ENCODE measurements at regions not wholly inside any gene's neighbourhood (a gene's known extent, or its start where the extent isn't known, plus 50 kb on each side); places are given as distances from the start of the nearest gene placed in this dataset.

DNA sequence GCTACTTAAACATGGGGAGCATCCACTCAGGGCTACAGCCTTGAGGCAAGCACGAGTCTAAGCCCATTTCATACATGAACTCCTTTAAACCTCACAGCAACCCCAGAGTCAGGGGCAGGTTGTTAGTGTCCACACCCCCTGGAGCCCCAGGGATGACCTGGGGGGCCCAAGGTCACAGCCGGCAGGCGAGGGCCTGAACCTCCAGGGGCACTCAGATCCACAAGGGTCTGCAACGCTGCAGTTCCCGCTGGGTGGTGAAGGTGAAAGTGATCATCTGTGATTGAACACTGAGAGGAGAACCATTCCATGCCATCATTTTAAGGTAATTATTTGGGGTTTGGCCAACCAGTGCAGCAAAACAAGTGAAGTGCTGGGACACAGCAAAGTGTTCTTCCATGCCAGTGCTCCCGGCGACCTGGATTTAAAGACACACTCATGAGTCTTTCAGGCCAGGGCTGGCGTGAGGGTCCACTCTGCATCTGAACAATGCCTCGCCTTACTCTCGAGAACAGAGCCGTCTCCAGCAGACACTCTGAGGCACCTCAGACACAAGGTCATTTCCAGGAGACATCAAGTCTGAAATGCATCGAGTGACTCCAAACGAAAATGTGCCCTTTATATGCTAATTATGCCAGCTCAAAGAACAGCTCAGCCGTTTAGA, 61.6 kb upstream of the SNTG2 start:
- Histone ChIP-seq H3K4me3 (IDR thresholded peaks at IDR 0.05; ENCODE audit: insufficient read depth, low read depth, low read length) (no peak overlapping the region), H3K79me2 (ENCODE audit: insufficient read depth, low read depth) (no peaks in the 10 kb centered on the region)

DNA sequence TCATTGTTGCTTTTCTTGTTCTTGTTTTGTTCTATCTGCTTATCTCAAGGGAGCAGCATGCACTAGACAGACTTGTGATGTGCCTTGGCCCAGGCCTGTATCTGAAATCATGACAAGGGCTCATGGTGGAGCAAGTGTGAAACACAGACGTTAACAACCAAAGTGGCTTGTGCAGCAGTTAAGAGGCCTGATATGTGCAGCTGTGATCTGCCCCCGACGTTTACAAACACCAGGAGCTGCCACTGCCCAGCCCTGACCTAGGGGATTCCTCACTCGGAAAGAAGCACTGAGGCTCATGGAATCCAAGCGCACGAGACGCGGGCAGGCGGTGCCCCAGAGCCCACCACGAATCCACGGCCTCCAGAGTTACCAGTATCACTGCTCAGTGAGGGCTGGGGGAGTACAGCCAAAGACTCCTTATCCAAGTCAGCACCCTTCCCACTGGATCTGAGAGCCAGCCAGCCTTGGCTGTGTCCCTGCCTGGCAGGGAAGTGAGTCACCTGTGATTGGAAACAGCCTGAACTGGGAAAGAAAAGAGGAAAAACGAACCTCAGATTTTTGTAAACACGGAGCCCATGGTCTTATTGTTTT, 62.3 kb upstream of the SNTG2 start:
- no peaks in the 10 kb centered on the region for H3K4me1 ChIP-seq (ENCODE audit: low read depth, poor library complexity, severe bottlenecking)
- H3K4me2 ChIP-seq, result no peak overlapping the region
- no peak overlapping the region for H3K9ac ChIP-seq
- H2AFZ ChIP-seq (ENCODE audit: low read depth), result no peak overlapping the region
- no peaks in the 10 kb centered on the region for H3K27me3 ChIP-seq (ENCODE audit: insufficient read depth, low read depth)
- H3K27ac ChIP-seq, result no peak overlapping the region
- no peaks in the 10 kb centered on the region for H3K36me3 ChIP-seq (ENCODE audit: insufficient read depth)
- TF ChIP-seq, protein P1, sequence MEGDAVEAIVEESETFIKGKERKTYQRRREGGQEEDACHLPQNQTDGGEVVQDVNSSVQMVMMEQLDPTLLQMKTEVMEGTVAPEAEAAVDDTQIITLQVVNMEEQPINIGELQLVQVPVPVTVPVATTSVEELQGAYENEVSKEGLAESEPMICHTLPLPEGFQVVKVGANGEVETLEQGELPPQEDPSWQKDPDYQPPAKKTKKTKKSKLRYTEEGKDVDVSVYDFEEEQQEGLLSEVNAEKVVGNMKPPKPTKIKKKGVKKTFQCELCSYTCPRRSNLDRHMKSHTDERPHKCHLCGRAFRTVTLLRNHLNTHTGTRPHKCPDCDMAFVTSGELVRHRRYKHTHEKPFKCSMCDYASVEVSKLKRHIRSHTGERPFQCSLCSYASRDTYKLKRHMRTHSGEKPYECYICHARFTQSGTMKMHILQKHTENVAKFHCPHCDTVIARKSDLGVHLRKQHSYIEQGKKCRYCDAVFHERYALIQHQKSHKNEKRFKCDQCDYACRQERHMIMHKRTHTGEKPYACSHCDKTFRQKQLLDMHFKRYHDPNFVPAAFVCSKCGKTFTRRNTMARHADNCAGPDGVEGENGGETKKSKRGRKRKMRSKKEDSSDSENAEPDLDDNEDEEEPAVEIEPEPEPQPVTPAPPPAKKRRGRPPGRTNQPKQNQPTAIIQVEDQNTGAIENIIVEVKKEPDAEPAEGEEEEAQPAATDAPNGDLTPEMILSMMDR (conservative IDR thresholded peaks at IDR 0.05; ENCODE audit: low read depth, low read length), result no peak
- no peak overlapping the region for H3K4me3 ChIP-seq (IDR thresholded peaks at IDR 0.05; ENCODE audit: insufficient read depth, low read depth, low read length)
- H3K79me2 ChIP-seq (ENCODE audit: insufficient read depth, low read depth), result no peaks in the 10 kb centered on the region
- H4K20me1 ChIP-seq (ENCODE audit: insufficient read depth), result no peaks in the 10 kb centered on the region

More for the DNA sequence above, 61.6 kb upstream of the SNTG2 start:
- Histone ChIP-seq H4K20me1 (ENCODE audit: insufficient read depth) (no peaks in the 10 kb centered on the region), H3K4me2 (no peak overlapping the region), H3K36me3 (ENCODE audit: insufficient read depth) (no peaks in the 10 kb centered on the region), H3K27ac (no peak overlapping the region), H2AFZ (ENCODE audit: low read depth) (no peak overlapping the region), H3K9ac (no peak overlapping the region), H3K4me1 (ENCODE audit: low read depth, poor library complexity, severe bottlenecking) (no peaks in the 10 kb centered on the region), H3K27me3 (ENCODE audit: insufficient read depth, low read depth) (no peaks in the 10 kb centered on the region)
- TF ChIP-seq, protein P1 (conservative IDR thresholded peaks at IDR 0.05; ENCODE audit: low read depth, low read length), result no peak

DNA sequence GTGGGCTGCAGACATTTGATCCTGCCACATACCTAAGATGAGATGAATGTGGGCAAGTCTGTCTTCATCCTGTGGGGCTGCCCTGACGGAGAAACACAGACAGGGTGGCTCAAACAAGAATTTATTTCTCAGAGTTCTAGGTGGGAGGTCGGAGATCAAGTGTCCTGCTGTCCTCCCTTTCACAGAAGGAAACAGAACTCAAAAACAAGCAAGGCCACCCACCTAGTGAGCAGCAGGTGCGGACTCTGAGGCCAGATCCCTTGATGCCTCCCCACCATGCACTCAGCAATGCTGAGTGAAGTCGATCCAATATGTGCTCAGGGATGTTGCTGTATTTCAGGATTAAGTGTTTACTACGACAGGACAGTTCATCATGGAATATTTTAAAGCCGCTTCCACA, 63.0 kb upstream of the SNTG2 start:
- Histone ChIP-seq H3K27me3 (ENCODE audit: insufficient read depth, low read depth) (no peaks in the 10 kb centered on the region), H3K4me2 (no peak overlapping the region), H3K4me3 (IDR thresholded peaks at IDR 0.05; ENCODE audit: insufficient read depth, low read depth, low read length) (no peak overlapping the region), H2AFZ (ENCODE audit: low read depth) (no peak overlapping the region), H3K36me3 (ENCODE audit: insufficient read depth) (no peaks in the 10 kb centered on the region), H4K20me1 (ENCODE audit: insufficient read depth) (no peaks in the 10 kb centered on the region), H3K4me1 (ENCODE audit: low read depth, poor library complexity, severe bottlenecking) (no peaks in the 10 kb centered on the region), H3K79me2 (ENCODE audit: insufficient read depth, low read depth) (no peaks in the 10 kb centered on the region), H3K9ac (no peak overlapping the region), H3K27ac (no peak overlapping the region)
- TF ChIP-seq, protein P1 (conservative IDR thresholded peaks at IDR 0.05; ENCODE audit: low read depth, low read length), result no peak

DNA sequence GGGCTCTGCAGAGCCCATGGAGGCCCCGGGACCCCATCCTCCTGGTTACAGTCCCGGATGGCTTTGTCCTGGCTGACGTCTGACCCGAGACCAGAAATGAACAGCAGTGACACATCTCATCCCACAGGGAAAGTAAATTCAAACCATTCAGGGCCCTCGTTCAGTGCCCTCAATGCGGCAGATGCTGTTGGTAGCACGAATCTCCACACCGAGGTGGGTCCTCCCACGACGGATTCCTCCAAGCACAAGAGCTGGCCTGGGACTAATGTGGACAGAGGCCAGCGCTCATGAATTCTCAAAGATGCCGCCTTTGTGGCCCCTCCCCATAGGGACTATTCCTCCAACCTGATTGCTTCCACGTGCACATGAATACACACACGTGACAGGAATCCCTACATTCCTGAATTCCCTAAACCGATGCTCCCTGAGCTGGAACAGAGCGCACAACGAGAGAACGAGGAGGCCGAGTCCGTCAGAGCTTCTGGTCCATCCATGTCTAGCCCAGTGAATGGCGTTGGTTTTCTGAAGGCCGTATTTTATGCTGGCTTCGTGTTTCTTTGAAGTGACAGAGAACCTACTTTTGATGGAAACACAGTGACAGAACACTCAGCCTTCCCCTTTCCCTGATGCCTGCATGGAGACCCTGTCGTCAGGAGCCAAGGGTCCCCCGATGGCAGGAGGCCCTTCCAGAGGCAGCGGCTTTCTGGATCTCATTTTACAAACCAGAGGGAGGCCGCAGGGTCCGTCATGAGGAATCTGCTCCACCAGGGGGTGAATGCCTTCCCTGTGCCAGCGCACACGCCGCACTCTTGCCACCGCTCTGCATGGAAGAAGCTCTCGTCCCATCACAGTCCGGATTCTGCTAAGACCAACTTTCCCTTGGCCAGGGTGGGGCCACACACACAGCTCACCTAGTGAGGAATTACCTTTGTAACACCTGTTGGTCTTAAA, 64.3 kb upstream of the SNTG2 start:
- H3K27me3 ChIP-seq (ENCODE audit: insufficient read depth, low read depth), result no peaks in the 10 kb centered on the region

More for the DNA sequence above, 64.3 kb upstream of the SNTG2 start:
- H3K4me3 ChIP-seq (IDR thresholded peaks at IDR 0.05; ENCODE audit: insufficient read depth, low read depth, low read length), result no peak overlapping the region
- H3K9ac ChIP-seq, result no peak overlapping the region
- H3K4me1 ChIP-seq (ENCODE audit: low read depth, poor library complexity, severe bottlenecking), result no peaks in the 10 kb centered on the region
- no peaks in the 10 kb centered on the region for H4K20me1 ChIP-seq (ENCODE audit: insufficient read depth)
- no peak overlapping the region for H2AFZ ChIP-seq (ENCODE audit: low read depth)
- no peak overlapping the region for H3K4me2 ChIP-seq
- no peaks in the 10 kb centered on the region for H3K79me2 ChIP-seq (ENCODE audit: insufficient read depth, low read depth)
- TF ChIP-seq, protein P1 (conservative IDR thresholded peaks at IDR 0.05; ENCODE audit: low read depth, low read length), result no peak
- no peak overlapping the region for H3K27ac ChIP-seq
- H3K36me3 ChIP-seq (ENCODE audit: insufficient read depth), result no peaks in the 10 kb centered on the region
